Right cardiac atrium (tissue), 5 donors: ENCODE measurements at regions not wholly inside any gene's neighbourhood (a gene's known extent, or its start where the extent isn't known, plus 50 kb on each side); places are given as distances from the start of the nearest gene placed in this dataset.

Experiments
- ATAC-seq, 2 donors: fragments of 200-7000 bp; cut with Tn5 transposase; one replicate each; pipeline versions ENCODE4 v1.8.0 to v1.9.1; 2020; ENCODE audit warnings: moderate library complexity in 2 of 2, mild to moderate bottlenecking in 1 of 2
- DNase-seq, 3 donors: peaks; one replicate each; pipeline ENCODE4 v3.0.0-alpha.2; 2020
- H3K27ac ChIP-seq: one replicate; pipeline ENCODE4 v1.5.1; 2013; ENCODE audit warnings: mild to moderate bottlenecking, low read length, control low read depth, moderate library complexity
- H3K27me3 ChIP-seq: one replicate; pipeline ENCODE4 v1.6.1; 2013; ENCODE audit not compliant: control insufficient read depth, insufficient read depth
- H3K4me1 ChIP-seq: one replicate; pipeline ENCODE4 v1.6.1; 2013; ENCODE audit warnings: low read length; ENCODE audit not compliant: control insufficient read depth, insufficient read depth
- H3K4me3 ChIP-seq: one replicate; pipeline ENCODE4 v1.5.1; 2013; ENCODE audit warnings: low read length, control low read depth
- H3K9me3 ChIP-seq: one replicate; pipeline ENCODE4 v1.6.1; 2013; ENCODE audit warnings: low read length; ENCODE audit not compliant: control insufficient read depth
- WGBS: extraction: QIAGEN DNeasy Blood & Tissue Kit; methylation state at CpG from one replicate; pipeline ENCODE4 v1.1.7; 2013; 5-methylcytosine and 5-hydroxymethylcytosine counted together
- intact Hi-C, 4 donors: fragments of 100-400 bp; cut with DNase I; formaldehyde crosslinking; loops; one replicate each; pipeline versions ENCODE4 v1.11.0 to v1.14.0; 2022 to 2023
- donor health status: healthy with polysubstance abuse.
- donor health status: DM: no; HTN: yes; CAD: no.
- donor health status: DM: no; HTN: no; CAD: no.
- donor health status: DM: no; HTN: yes; CAD: no; lungs with severe emphysema.
- donor health status: DM: yes; HTN: yes; CAD: no.

DNA sequence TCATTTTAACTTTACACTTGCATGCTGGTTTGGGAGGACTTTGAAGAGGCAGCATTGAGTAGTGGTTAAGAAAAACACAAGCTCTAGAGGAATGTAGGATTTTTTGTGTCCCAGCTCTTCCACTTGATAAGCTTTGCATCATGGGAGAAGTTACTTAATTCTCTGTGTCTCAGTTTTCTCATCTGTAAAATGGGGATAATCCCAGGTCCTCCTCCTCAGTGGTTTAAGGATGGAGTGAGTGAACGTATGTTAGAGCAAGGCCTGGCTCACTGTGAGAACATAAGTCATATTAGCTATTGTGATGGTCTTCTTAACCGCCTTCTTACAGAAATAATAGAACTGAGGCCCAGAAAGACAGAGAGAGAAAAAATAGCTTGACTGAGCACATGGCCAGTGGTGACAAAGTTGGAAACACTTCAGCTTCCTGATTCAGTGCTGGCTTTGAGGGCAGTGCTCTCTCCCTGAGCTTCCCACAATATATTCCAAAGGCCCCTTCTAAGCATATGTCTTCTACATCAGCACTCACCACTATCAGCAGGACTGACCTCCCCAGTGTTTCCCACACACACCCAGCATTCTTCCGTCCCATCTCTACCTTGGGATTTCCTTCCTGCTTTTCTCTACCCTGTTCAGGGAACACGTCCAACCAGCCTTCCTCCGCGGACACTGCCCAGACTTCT, 214.9 kb upstream of the TNP1 start:
- Histone ChIP-seq H3K4me3 (no peak overlapping the region), H3K9me3 (no peaks in the 10 kb centered on the region), H3K27ac (peak overlapping the region; percentile 73), H3K4me1 (peaks cover 13% of the 10 kb centered on the region), H3K27me3 (no peaks in the 10 kb centered on the region)
- intact Hi-C loops = no loop called here
- DNase-seq (peak in 1 of 3 donors; percentile 27), ATAC-seq (peak; percentile 67 to 89)
- WGBS = 39% methylated on average over 6 of the region's 6 CpGs

DNA sequence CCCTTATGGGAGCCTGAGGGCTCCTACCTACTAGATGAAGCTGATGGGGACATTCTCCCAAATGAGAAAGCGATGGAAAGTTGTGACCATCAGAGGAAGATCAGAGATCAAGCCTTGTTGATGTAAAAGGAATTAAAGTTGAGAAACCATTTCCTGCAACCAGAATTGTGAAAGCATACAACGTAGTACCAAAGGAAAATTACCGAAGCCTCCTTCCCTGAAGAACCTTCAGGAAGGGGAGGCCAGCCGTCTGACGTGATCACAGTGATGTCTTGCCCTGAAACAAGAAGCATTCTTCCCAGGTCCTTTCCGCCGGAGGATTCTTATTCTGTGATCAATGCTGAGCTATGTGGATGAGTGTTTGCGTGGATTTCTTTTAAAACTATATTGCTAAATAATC, 211.6 kb upstream of the TNP1 start:
- DNase-seq (no peak), ATAC-seq (no peak)
- Histone ChIP-seq H3K9me3 (no peaks in the 10 kb centered on the region), H3K4me3 (no peak overlapping the region), H3K27me3 (no peaks in the 10 kb centered on the region), H3K4me1 (peaks cover 10% of the 10 kb centered on the region), H3K27ac (no peak overlapping the region)
- 80% methylated on average over 8 of the region's 8 CpGs for WGBS
- intact Hi-C loops = no loop called here

- peaks cover 11% of the 10 kb centered on the region for H3K4me1 ChIP-seq
- no peaks in the 10 kb centered on the region for H3K27me3 ChIP-seq
- H3K27ac ChIP-seq = no peak overlapping the region
- no peaks in the 10 kb centered on the region for H3K9me3 ChIP-seq
- intact Hi-C loops = no loop called here
- no peak for DNase-seq
- 87% methylated on average over 1 of the region's 1 CpG for WGBS
- no peak overlapping the region for H3K4me3 ChIP-seq
- no peak for ATAC-seq
These were observed 210.7 kb upstream of the TNP1 start for GRCh38 chr2:217070611-217071010.

DNA sequence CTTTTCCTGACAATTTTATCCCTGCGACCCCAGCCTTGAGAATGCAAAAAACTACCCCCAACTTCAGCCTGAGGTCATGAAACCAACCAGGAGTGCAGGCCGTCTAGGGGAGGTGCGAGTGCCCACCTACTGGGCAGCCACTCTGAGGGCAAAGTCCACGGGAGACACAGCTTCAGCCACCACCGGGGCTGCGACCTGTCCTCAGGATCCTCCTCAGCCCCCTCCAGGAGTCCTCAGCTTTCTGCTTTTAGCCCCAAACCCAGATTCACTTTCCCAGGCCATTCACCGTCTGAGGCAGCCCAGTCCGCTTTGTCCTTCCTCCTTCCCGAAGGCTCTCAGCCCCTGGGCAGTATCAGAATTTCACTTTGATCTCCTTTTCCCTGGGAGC, 210.2 kb upstream of the TNP1 start:
- intact Hi-C loops = no loop called here

GRCh38 chr2:217069263-217070042, 209.6 kb upstream of the TNP1 start:
- peaks cover 7% of the 10 kb centered on the region for H3K4me1 ChIP-seq
- peak in 1 of 2 donors; percentile 17 for ATAC-seq
- no peak overlapping the region for H3K4me3 ChIP-seq
- intact Hi-C loops = no loop called here
- no peak overlapping the region for H3K27ac ChIP-seq
- 98% methylated on average over 7 of the region's 7 CpGs for WGBS
- no peaks in the 10 kb centered on the region for H3K9me3 ChIP-seq
- no peak for DNase-seq
- no peaks in the 10 kb centered on the region for H3K27me3 ChIP-seq

More for the DNA sequence above, 210.2 kb upstream of the TNP1 start:
- Histone ChIP-seq H3K27me3 (no peaks in the 10 kb centered on the region), H3K27ac (no peak overlapping the region), H3K9me3 (no peaks in the 10 kb centered on the region), H3K4me3 (no peak overlapping the region), H3K4me1 (peaks cover 9% of the 10 kb centered on the region)
- 88% methylated on average over 9 of the region's 9 CpGs for WGBS
- ATAC-seq (no peak), DNase-seq (no peak)

DNA sequence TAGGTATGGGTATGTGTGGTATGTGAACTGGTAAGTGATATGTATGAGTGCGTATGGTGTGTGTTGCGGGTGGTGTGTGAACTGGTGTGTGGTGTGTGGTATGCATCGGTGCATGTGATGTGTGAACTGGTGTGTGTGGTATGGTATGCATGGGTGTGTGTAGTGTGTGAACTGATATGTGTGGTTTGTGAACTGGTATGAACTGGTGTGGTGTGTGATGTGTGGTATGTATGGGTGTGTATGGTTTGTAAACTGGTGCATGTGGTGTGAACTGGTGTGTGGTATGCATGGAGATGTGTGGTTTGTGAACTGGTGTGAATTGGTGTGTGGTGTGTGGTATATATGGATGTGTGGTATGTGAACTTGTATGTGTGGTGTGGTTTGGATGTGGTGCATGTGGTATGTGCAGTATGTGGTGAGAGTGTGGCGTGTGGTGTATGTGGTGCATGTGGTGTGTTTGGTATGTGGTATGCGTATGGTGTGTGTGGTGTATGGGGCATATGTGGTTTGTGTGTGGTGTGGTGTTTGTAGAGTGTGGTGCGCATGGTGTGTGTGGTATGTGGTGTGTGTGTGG, 208.9 kb upstream of the TNP1 start:
- no peaks in the 10 kb centered on the region for H3K27me3 ChIP-seq
- no peaks in the 10 kb centered on the region for H3K9me3 ChIP-seq
- ATAC-seq (no peak), DNase-seq (no peak)
- H3K4me1 ChIP-seq = peaks cover 8% of the 10 kb centered on the region
- no peak overlapping the region for H3K4me3 ChIP-seq
- 91% methylated on average over 6 of the region's 6 CpGs for WGBS
- intact Hi-C loops = no loop called here
- H3K27ac ChIP-seq = no peak overlapping the region

DNA sequence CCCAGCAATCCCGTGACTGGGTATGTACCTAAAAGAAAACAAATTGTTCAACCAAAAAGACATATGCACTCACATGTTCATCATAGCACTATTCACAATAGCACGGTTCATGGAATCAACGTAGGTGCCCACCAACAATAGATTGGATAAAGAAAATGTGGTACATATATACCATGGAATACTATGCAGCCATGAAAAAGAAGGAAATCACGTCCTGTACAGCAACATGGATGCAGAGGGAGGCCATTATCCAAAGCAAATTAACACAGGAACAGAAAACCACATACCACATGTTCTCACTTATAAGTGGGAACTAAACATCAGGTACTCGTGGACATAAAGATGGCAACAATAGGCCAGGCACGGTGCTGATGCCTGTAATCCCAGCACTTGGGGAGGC, 207.9 kb upstream of the TNP1 start:
- peaks cover 8% of the 10 kb centered on the region for H3K4me1 ChIP-seq
- DNase-seq = no peak
- intact Hi-C loops = no loop called here
- H3K4me3 ChIP-seq = no peak overlapping the region
- no peak overlapping the region for H3K27ac ChIP-seq
- no peak for ATAC-seq
- WGBS = 97% methylated on average over 6 of the region's 6 CpGs
- H3K9me3 ChIP-seq = no peaks in the 10 kb centered on the region
- no peaks in the 10 kb centered on the region for H3K27me3 ChIP-seq

DNA sequence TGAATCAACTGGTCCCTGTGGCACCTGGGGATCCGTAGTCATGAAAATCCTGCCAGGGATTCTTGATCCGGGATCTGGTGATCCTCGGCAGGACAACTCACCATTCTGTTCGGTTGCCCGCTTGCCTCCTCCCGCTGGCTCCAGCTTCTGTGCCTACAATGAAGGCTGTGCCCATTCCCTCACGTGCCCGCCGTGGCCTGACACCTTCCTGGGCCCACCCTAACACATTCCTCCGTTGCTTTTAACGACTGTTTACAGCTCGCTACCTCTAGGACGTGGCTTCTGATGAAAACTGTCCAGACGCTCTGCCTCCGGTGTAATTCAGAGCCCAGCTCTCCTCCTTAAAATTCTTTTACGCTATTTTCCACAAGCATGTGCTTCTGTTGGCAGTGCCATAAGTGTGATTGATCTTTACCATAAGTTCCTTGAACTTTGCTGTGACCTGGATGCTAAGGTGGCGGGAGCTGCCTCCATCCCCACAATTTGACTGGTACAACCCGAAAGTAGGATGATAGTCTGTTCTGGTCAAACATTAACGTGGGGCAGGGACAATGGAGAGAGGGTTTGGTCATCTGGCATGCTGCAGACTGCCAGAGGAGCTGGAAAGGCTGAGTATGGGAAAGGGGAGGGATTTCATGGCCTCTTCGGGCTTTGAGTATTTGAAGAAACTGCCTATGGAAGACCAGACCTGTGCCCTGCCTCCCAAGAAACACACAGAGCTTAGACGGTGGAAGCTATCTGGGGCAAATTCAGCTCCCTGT, 206.8 kb upstream of the TNP1 start:
- Histone ChIP-seq H3K4me1 (peaks cover 8% of the 10 kb centered on the region), H3K4me3 (no peak overlapping the region), H3K27me3 (no peaks in the 10 kb centered on the region), H3K9me3 (no peaks in the 10 kb centered on the region), H3K27ac (no peak overlapping the region)
- no peak for ATAC-seq
- no peak for DNase-seq
- intact Hi-C loops = no loop called here
- WGBS = 71% methylated on average over 21 of the region's 21 CpGs

DNA sequence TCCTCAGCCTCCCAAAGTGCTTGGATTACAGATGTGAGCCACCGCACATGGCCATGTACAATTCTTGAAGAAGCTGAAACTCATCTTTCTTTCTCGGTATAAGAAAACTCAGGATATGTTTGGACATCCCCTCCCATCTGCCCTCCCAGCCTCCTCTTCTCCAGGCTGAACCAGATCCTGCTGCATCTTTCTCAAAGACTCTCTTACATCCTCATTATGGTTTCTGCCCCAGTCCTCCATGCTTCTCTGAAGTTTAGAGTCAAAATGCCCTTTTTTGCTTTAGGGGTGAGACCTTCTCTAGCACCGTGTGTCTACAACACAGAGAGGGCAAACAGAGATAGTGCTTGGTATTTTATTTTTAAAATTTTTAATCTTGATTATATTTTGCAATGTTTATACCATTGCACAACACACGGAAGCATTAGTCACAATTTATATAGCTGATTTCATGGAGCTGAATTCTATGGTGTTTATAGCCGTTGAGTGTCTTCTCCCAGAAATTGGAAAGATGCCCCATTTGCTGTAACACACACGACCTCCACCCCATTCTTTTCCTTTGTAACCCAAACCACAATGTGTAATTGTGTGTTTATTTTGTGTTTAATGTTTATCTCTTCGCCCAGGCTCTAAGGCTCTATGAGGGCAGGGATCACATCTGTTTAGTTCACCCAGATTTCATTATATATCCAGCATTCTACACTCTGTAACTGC, 206.0 kb upstream of the TNP1 start:
- Histone ChIP-seq H3K4me1 (peaks cover 8% of the 10 kb centered on the region), H3K27me3 (no peaks in the 10 kb centered on the region), H3K4me3 (no peak overlapping the region), H3K9me3 (no peaks in the 10 kb centered on the region), H3K27ac (no peak overlapping the region)
- DNase-seq (no peak), ATAC-seq (no peak)
- 86% methylated on average over 7 of the region's 7 CpGs for WGBS
- intact Hi-C loops = no loop called here

GRCh38 chr2:217065012-217065290, 205.1 kb upstream of the TNP1 start:
- Histone ChIP-seq H3K9me3 (no peaks in the 10 kb centered on the region), H3K4me3 (peak overlapping the region; percentile 37), H3K4me1 (peaks cover 8% of the 10 kb centered on the region), H3K27ac (no peak overlapping the region), H3K27me3 (no peaks in the 10 kb centered on the region)
- WGBS = 50% methylated on average over 4 of the region's 4 CpGs
- intact Hi-C loops = no loop called here
- ATAC-seq (no peak), DNase-seq (no peak)
